Inferior parietal cortex (tissue), 1 donor: ENCODE measurements at regions not wholly inside any gene's neighbourhood (a gene's known extent, or its start where the extent isn't known, plus 50 kb on each side); places are given as distances from the start of the nearest gene placed in this dataset.

Experiments
- DNase-seq: peaks from one replicate; pipeline ENCODE4 v3.0.0-alpha.2; 2016; ENCODE audit errors: extremely low spot score

GRCh38 chr2:8567469-8568260 lies 114.2 kb upstream of the ID2 start:
- no peak for DNase-seq

GRCh38 chr2:8568543-8569302 lies 113.1 kb upstream of the ID2 start:
- DNase-seq: no peak

- DNase-seq: no peak
Measured at GRCh38 chr2:8569332-8569930, 112.4 kb upstream of the ID2 start.

GRCh38 chr2:8570637-8571036 lies 111.2 kb upstream of the ID2 start:
- no peak for DNase-seq

GRCh38 chr2:8571301-8571791 lies 110.5 kb upstream of the ID2 start:
- DNase-seq: no peak

GRCh38 chr2:8571792-8572499 lies 109.9 kb upstream of the ID2 start:
- DNase-seq: no peak

- DNase-seq: no peak
Measured at GRCh38 chr2:8572712-8573233, 109.1 kb upstream of the ID2 start.

GRCh38 chr2:8573234-8573941 lies 108.5 kb upstream of the ID2 start:
- DNase-seq: no peak

- no peak for DNase-seq
Measured at GRCh38 chr2:8573942-8574195, 108.0 kb upstream of the ID2 start.

- DNase-seq: no peak
Measured at GRCh38 chr2:8574196-8575037, 107.4 kb upstream of the ID2 start.

GRCh38 chr2:8575038-8575833 lies 106.6 kb upstream of the ID2 start:
- DNase-seq: no peak

GRCh38 chr2:8575834-8576423 lies 105.9 kb upstream of the ID2 start:
- no peak for DNase-seq

GRCh38 chr2:8576525-8577167 lies 105.2 kb upstream of the ID2 start:
- no peak for DNase-seq

- no peak for DNase-seq
Measured at GRCh38 chr2:8577573-8577972, 104.3 kb upstream of the ID2 start.

- no peak for DNase-seq
Measured at GRCh38 chr2:8578335-8579244, 103.3 kb upstream of the ID2 start.

GRCh38 chr2:8579485-8580085 lies 102.3 kb upstream of the ID2 start:
- DNase-seq: no peak
